Frontal cortex (tissue), 3 donors: ENCODE measurements at regions not wholly inside any gene's neighbourhood (a gene's known extent, or its start where the extent isn't known, plus 50 kb on each side); places are given as distances from the start of the nearest gene placed in this dataset.
"Not testable (repeated sequence)": the region's sequence is repeated elsewhere in the genome, so short reads cannot be mapped to it uniquely, and the experiment has no call there.

Experiments used
- DNase-seq, 2 donors: peaks; one replicate each; pipeline ENCODE4 v3.0.0; 2012; ENCODE audit warnings: low spot score in 2 of 2
- FAIRE-seq: peaks from 2 replicates; lab custom pipeline; 2012; peaks lifted over from hg19 to GRCh38; lab: Jason Lieb, UNC
- donor health status: control.
- donor health status: control.
- donor health status: control.

- no peak for DNase-seq
- FAIRE-seq = no peak
Measured at GRCh38 chrX:147468600-147468999, 443.1 kb upstream of the FMR1 start.

GRCh38 chrX:147476008-147476407, 435.7 kb upstream of the FMR1 start:
- no peak for FAIRE-seq
- DNase-seq = no peak

DNA sequence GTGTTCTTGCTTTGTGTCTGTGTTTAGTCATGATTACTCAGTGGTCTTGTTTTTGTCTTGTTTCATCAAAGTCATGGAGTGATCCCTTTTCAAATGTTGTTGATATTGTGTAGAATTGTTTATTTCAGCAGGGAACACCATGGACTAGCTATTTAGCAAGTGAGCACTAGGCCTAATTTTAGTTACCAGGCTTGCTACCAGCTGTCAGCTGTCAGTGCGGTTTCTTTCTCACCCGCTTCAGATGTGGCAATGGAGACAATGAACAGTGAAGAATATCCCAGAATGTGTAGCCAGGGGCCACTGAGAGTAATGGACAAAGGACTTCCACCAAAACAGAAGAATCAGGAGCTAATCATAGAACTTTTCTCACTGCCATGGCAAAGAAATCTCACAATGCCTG, 432.8 kb upstream of the FMR1 start:
- no peak for DNase-seq
- FAIRE-seq = no peak

DNA sequence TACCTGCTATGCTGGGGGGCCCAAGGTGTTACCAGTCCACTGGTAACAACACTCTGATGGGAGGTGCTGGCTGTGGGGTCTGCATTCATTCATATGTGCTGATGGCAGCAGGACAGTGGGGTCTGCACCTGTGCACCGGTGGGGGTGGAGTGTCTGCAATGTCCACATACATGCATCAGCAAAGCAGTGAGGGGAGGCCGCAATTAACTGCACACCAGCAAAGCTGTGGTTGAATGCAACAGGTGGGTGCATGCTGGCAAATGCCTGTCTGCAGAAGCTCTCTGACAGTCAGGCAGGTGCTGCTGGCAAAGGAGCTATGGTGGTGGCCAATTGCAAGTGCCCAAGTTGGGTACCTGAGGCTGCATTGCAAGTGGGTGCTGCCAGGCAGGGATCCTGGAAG, 426.5 kb upstream of the FMR1 start:
- DNase-seq = no peak
- FAIRE-seq = no peak

DNA sequence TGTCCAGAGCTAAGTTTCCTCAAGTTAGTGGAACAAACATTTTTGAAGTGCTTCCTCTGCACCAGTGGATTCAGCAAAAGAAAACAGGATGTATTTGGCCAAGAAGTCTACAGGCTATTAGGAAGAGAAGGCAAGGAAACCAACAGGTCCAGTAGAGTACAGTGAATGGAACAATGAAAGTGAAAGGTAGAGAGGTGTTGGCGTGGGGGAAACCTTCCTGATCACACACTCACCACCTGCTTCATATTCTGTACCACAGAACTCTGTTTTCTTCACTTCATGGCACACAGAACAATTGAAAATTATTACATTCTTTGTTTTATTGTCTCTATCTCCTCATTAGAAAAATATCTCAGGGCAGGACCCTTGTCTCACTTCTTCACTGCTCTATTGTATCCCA, 417.4 kb upstream of the FMR1 start:
- DNase-seq = no peak
- no peak for FAIRE-seq

GRCh38 chrX:147498796-147499195, 412.9 kb upstream of the FMR1 start:
- DNase-seq (no peak), FAIRE-seq (no peak)

DNA sequence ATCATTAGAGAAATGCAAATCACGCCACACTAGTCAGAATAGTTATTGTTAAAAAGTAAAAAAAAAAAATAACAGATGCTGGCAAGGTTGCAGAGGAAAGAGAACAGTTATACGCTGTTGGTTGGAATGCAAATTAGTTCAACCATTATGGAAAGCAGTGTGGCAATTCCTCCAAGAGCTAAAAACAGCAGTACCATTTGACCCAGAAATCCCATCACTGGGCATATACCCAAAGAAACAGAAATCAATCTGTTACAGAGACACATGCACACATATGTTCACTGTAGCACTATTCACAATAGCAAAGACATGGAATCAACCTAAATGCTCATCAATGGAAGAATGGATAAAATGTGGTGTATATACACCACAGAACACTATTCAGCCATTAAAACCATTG, 388.7 kb upstream of the FMR1 start:
- FAIRE-seq (no peak), DNase-seq (no peak)

DNA sequence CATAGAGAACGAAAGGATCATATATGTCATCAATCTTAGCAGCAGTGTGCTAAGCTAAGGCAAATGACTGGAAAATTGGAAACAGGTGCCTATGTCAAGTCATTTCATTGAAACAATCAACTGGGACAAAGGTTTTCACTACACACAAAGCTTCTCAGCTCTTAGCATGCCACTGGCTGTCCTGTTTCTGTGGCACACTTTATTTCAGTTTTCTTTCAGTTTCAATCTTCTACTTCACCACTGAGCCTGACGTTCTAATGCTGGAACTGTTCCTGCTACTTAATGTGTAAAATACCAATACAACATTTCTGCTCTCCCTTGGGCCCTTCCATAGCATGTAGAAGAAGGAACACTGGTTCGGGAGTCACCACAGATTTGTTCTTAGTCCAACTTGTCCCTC, 378.3 kb upstream of the FMR1 start:
- FAIRE-seq = no peak
- DNase-seq = no peak

GRCh38 chrX:147537172-147537571, 374.5 kb upstream of the FMR1 start:
- FAIRE-seq = no peak
- no peak for DNase-seq

GRCh38 chrX:147548023-147548422, 363.7 kb upstream of the FMR1 start:
- not testable (repeated sequence) for FAIRE-seq, DNase-seq

GRCh38 chrX:147550217-147550616, 361.5 kb upstream of the FMR1 start:
- FAIRE-seq (no peak), DNase-seq (no peak)

DNA sequence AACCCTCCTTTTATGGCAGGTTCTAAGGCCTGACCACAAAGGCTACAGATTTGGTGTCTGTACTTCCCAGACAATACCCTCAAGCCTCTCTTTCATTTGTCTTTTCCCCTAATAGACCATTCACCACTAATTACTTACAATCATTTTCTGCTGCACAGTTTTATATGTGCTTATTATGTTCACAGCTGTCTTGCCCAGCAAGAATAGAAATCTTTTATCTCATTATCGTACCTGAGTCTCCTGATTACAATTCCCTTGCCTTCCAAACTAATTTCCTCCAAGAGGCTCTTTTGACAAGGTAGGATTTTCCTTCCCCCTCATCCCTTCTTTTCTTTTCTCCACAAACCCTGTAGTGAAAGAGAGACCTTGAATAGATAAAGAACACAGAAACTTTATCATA, 352.5 kb upstream of the FMR1 start:
- FAIRE-seq = no peak
- no peak for DNase-seq

- DNase-seq (no peak), FAIRE-seq (no peak)
Measured at GRCh38 chrX:147565237-147565636, 346.5 kb upstream of the FMR1 start.

DNA sequence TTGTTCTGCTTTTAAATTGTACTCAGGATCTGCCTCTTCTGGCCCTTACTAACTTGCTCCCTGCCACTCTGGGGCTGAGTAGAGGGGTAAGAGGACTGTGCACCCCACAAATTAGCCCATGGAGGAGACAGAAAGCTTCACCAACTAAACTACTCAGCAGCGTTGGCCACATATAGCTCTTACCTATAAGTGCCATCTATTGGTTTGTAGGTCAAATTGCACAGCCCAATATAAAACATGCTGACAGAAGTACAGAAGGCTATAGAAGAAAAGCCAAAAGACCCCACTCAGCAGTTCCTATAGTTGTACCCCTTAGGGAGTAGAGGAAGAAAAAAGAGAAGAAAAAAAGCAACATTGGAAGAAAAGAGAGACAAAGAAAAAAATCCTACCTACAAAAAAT, 341.2 kb upstream of the FMR1 start:
- no peak for DNase-seq
- no peak for FAIRE-seq

DNA sequence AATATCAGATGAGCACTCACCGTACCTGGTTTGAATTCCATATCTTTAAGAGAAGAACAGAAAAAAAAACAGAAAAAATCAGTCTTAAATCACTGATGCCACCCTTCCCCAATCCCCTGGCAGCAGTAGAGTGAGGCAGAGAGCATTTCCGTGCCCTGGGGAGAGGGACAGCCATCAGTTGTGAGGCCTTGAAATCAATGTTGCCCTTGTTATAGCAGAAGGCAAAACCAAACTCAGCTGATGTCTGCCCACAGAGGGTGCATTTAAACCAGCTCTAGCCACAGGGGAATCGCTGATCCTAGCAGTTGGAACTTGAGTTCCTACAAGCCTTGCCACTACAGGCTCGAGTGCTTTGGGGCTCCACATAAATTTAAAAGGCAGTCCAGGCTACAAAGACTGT, 338.5 kb upstream of the FMR1 start:
- FAIRE-seq (no peak), DNase-seq (no peak)

DNA sequence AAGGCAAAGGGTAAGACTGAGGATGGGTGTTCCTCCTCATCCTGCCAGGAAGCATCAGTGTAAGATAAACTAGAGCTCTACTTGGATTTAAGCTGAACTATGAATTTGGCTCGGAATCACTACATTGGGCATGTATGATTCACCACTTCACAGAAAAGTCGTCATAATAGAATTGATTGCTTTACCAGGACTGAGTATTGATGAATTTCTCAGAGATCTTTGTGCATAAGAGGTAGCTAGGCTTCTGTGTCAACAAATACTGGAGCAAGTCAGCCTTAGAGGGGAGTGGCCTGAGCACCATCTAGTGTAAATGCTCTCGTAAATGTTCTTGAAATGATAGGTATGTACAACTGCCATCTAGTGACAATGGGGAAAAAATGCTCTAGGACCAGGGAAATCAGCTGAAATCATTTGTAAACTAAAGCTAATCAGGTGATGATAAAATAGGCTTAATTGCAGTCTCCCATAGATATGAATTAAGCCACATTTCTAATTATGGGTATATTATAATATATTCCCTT, 309.5 kb upstream of the FMR1 start:
- FAIRE-seq = no peak
- DNase-seq = no peak

- no peak for DNase-seq
- no peak for FAIRE-seq
Measured at GRCh38 chrX:147626605-147627004, 285.1 kb upstream of the FMR1 start.

DNA sequence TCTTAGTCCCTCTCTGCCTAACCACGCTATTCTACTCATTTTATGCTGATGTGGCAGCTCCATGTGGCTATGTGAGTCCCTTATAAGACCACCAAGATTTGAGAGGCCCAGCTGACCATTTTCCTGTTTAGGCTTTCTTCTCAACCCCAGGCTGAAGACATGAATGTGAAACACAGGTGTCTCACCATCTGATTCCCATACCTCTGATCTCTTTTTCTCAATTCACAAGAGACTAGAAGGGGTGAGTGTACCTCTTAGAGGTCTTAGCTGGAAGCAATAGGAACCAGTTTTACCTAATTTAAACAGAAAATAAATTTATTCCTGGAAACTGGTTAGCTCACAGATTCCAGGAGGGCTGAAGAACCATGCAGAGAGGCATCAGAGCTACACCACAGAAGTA, 276.5 kb upstream of the FMR1 start:
- FAIRE-seq (no peak), DNase-seq (no peak)

DNA sequence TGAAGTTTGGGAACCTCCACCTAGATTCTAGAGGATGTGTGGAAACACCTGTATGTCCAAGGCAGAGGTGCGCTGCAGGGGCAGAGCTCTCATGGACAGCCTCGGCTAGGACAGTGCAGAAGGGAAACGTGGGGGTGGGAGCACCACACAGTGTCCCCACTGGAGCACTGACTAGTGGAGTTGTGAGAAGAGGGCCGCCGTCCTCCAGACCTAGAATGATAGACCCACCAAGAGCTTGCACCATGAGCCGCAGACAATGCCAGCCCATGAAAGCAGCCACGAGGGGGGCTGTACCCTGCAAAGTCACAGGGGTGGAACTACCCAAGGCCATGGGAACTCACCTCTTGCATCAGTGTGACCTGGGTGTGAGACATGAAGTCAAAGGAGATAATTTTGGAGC, 274.5 kb upstream of the FMR1 start:
- FAIRE-seq = no peak

GRCh38 chrX:147646949-147647723, 264.6 kb upstream of the FMR1 start:
- FAIRE-seq (no peak), DNase-seq (no peak)

More for the DNA sequence above, 274.5 kb upstream of the FMR1 start:
- no peak for DNase-seq

DNA sequence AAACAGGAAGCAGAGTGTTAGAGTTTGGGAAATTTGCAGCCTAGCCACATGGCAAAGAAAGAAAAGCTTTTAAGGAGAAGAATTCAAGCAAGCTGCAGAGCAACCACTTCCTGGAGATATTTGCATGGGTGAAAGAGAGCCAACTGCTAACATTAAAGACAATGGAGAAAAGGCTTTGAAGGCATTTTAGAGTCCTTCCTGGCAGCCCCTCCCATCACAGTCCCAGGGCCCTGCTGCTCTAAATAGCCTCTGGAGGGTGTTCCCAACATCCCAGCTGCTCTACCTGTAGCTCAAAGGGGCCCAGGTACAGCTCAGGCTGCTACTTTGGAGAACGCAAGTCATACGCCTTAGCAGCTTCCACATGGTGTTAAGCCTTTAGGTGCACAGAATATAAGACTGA, 235.9 kb upstream of the FMR1 start:
- FAIRE-seq = no peak
- no peak for DNase-seq

- FAIRE-seq = no peak
- DNase-seq = no peak
Measured at GRCh38 chrX:147679356-147680005, 232.2 kb upstream of the FMR1 start.
